Colonic mucosa (tissue), 4 donors: ENCODE measurements at regions not wholly inside any gene's neighbourhood (a gene's known extent, or its start where the extent isn't known, plus 50 kb on each side); places are given as distances from the start of the nearest gene placed in this dataset.

ENCODE experiments used
- DNase-seq: peaks from one replicate; pipeline ENCODE4 v3.0.0-alpha.2; 2020
- H3K27ac ChIP-seq: fragments of 200-600 bp; one replicate; pipeline ENCODE4 v1.8.0; 2021
- H3K27me3 ChIP-seq: fragments of 200-600 bp; one replicate; pipeline ENCODE4 v1.8.0; 2021
- H3K36me3 ChIP-seq: fragments of 200-600 bp; one replicate; pipeline ENCODE4 v1.8.0; 2021
- H3K4me1 ChIP-seq: fragments of 200-600 bp; one replicate; pipeline ENCODE4 v1.8.0; 2021; ENCODE audit warnings: mild to moderate bottlenecking
- H3K4me3 ChIP-seq: fragments of 200-600 bp; one replicate; pipeline ENCODE4 v1.8.0; 2021
- H3K9ac ChIP-seq, 2 donors: one replicate each; pipeline ENCODE4 v1.7.0; 2013; ENCODE audit warnings: control low read depth in 2 of 2, low read depth in 2 of 2, low read length in 2 of 2
- H3K9me3 ChIP-seq: fragments of 200-600 bp; one replicate; pipeline ENCODE4 v1.8.0; 2021
- CTCF ChIP-seq: fragments of 200-600 bp; IDR thresholded peaks from one replicate; pipeline ENCODE4 v1.8.0; 2022; ENCODE audit warnings: antibody characterized with exemption, mild to moderate bottlenecking
- intact Hi-C: fragments of 100-400 bp; cut with DNase I; formaldehyde crosslinking; loops from one replicate; pipeline ENCODE4 v1.14.1; 2022
- donor health status: healthy.
- donor health status: DM: no; HTN: no; CAD: no.
- donor health status: DM: no; HTN: no; CAD: no.

- H3K4me3 ChIP-seq = no peak overlapping the region
- H3K27ac ChIP-seq = no peak overlapping the region
- H3K9me3 ChIP-seq = no peaks in the 10 kb centered on the region
- intact Hi-C loops = no loop called here
- no peak for DNase-seq
- H3K36me3 ChIP-seq = no peaks in the 10 kb centered on the region
- H3K9ac ChIP-seq = no peak overlapping the region
- no peak for TF ChIP-seq CTCF
- no peaks in the 10 kb centered on the region for H3K4me1 ChIP-seq
- no peaks in the 10 kb centered on the region for H3K27me3 ChIP-seq
These were observed 81.1 kb upstream of the ADPGK start for GRCh38 chr15:72864681-72865080.

GRCh38 chr15:72861354-72861910 lies 77.9 kb upstream of the ADPGK start:
- intact Hi-C loops = no loop called here
- Histone ChIP-seq H3K4me3 (no peak overlapping the region), H3K4me1 (no peaks in the 10 kb centered on the region), H3K36me3 (no peaks in the 10 kb centered on the region), H3K27me3 (no peaks in the 10 kb centered on the region), H3K27ac (no peak overlapping the region), H3K9ac (no peak overlapping the region), H3K9me3 (no peaks in the 10 kb centered on the region)
- TF ChIP-seq CTCF = no peak
- no peak for DNase-seq

- TF ChIP-seq CTCF = no peak
- no peaks in the 10 kb centered on the region for H3K27me3 ChIP-seq
- no peak overlapping the region for H3K9ac ChIP-seq
- H3K36me3 ChIP-seq = no peaks in the 10 kb centered on the region
- no peak for DNase-seq
- H3K27ac ChIP-seq = no peak overlapping the region
- H3K4me1 ChIP-seq = no peaks in the 10 kb centered on the region
- no peak overlapping the region for H3K4me3 ChIP-seq
- intact Hi-C loops = no loop called here
- no peaks in the 10 kb centered on the region for H3K9me3 ChIP-seq
These were observed 76.2 kb upstream of the ADPGK start for GRCh38 chr15:72859757-72860145.

GRCh38 chr15:72859017-72859756 lies 75.6 kb upstream of the ADPGK start:
- H3K4me1 ChIP-seq = no peaks in the 10 kb centered on the region
- H3K27ac ChIP-seq = no peak overlapping the region
- no peak overlapping the region for H3K4me3 ChIP-seq
- TF ChIP-seq CTCF = no peak
- no peak for DNase-seq
- intact Hi-C loops = no loop called here
- H3K27me3 ChIP-seq = no peaks in the 10 kb centered on the region
- H3K9me3 ChIP-seq = no peaks in the 10 kb centered on the region
- H3K9ac ChIP-seq = no peak overlapping the region
- no peaks in the 10 kb centered on the region for H3K36me3 ChIP-seq

GRCh38 chr15:72858205-72858604 lies 74.6 kb upstream of the ADPGK start:
- intact Hi-C loops = no loop called here
- Histone ChIP-seq H3K4me1 (no peaks in the 10 kb centered on the region), H3K36me3 (no peaks in the 10 kb centered on the region), H3K4me3 (no peak overlapping the region), H3K9ac (no peak overlapping the region), H3K27ac (no peak overlapping the region), H3K27me3 (no peaks in the 10 kb centered on the region), H3K9me3 (no peaks in the 10 kb centered on the region)
- no peak for TF ChIP-seq CTCF
- no peak for DNase-seq
